ENCODE measurements at regions not wholly inside any gene's neighbourhood (a gene's known extent, or its start where the extent isn't known, plus 50 kb on each side); places are given as distances from the start of the nearest gene placed in this dataset.
"Not testable (repeated sequence)": the region's sequence is repeated elsewhere in the genome, so short reads cannot be mapped to it uniquely, and the experiment has no call there.

GRCh38 chr7:145868935-145869334, 247.7 kb upstream of the CNTNAP2 start:
- H3K27ac ChIP-seq (ENCODE audit: low read depth, low read length) = no peak overlapping the region
- no peak overlapping the region for H3K4me3 ChIP-seq (ENCODE audit: low read depth, low read length)
- no peaks in the 10 kb centered on the region for H3K36me3 ChIP-seq (ENCODE audit: control insufficient read depth, insufficient read depth, low read length)
- no peaks in the 10 kb centered on the region for H3K27me3 ChIP-seq (ENCODE audit: control insufficient read depth, insufficient read depth, low read length)
- H3K9me3 ChIP-seq (ENCODE audit: control insufficient read depth, insufficient read depth, low read depth, low read length) = no peaks in the 10 kb centered on the region
- H3K9ac ChIP-seq (ENCODE audit: low read length) = no peak overlapping the region
- no peaks in the 10 kb centered on the region for H3K4me1 ChIP-seq (ENCODE audit: control insufficient read depth, insufficient read depth, low read length)

GRCh38 chr7:145862212-145862611, 254.4 kb upstream of the CNTNAP2 start:
- no peak overlapping the region for H3K9ac ChIP-seq (ENCODE audit: low read length)
- no peaks in the 10 kb centered on the region for H3K4me1 ChIP-seq (ENCODE audit: control insufficient read depth, insufficient read depth, low read length)
- no peaks in the 10 kb centered on the region for H3K27me3 ChIP-seq (ENCODE audit: control insufficient read depth, insufficient read depth, low read length)
- no peak overlapping the region for H3K4me3 ChIP-seq (ENCODE audit: low read depth, low read length)
- peaks cover 6% of the 10 kb centered on the region; the same call in 1 of the 2 replicates for H3K9me3 ChIP-seq (ENCODE audit: control insufficient read depth, insufficient read depth, low read depth, low read length)
- no peak overlapping the region for H3K27ac ChIP-seq (ENCODE audit: low read depth, low read length)
- no peaks in the 10 kb centered on the region for H3K36me3 ChIP-seq (ENCODE audit: control insufficient read depth, insufficient read depth, low read length)

GRCh38 chr7:145860809-145861208, 255.8 kb upstream of the CNTNAP2 start:
- Histone ChIP-seq H3K9me3 (ENCODE audit: control insufficient read depth, insufficient read depth, low read depth, low read length) (peaks cover 20% of the 10 kb centered on the region; the same call in 1 of the 2 replicates), H3K4me3 (ENCODE audit: low read depth, low read length) (no peak overlapping the region), H3K9ac (ENCODE audit: low read length) (no peak overlapping the region), H3K27ac (ENCODE audit: low read depth, low read length) (no peak overlapping the region), H3K36me3 (ENCODE audit: control insufficient read depth, insufficient read depth, low read length) (no peaks in the 10 kb centered on the region), H3K4me1 (ENCODE audit: control insufficient read depth, insufficient read depth, low read length) (no peaks in the 10 kb centered on the region), H3K27me3 (ENCODE audit: control insufficient read depth, insufficient read depth, low read length) (no peaks in the 10 kb centered on the region)

GRCh38 chr7:145850636-145851035, 266.0 kb upstream of the CNTNAP2 start:
- no peaks in the 10 kb centered on the region for H3K27me3 ChIP-seq (ENCODE audit: control insufficient read depth, insufficient read depth, low read length)
- no peak overlapping the region for H3K4me3 ChIP-seq (ENCODE audit: low read depth, low read length)
- H3K9me3 ChIP-seq (ENCODE audit: control insufficient read depth, insufficient read depth, low read depth, low read length) = peaks cover 12% of the 10 kb centered on the region
- H3K9ac ChIP-seq (ENCODE audit: low read length) = no peak overlapping the region
- H3K36me3 ChIP-seq (ENCODE audit: control insufficient read depth, insufficient read depth, low read length) = no peaks in the 10 kb centered on the region
- H3K4me1 ChIP-seq (ENCODE audit: control insufficient read depth, insufficient read depth, low read length) = 0 out of 2 replicates have a peak, but pooled peaks cover under 1% of the 10 kb centered on the region
- no peak overlapping the region for H3K27ac ChIP-seq (ENCODE audit: low read depth, low read length)

GRCh38 chr7:145848691-145849090, 267.9 kb upstream of the CNTNAP2 start:
- peaks cover 7% of the 10 kb centered on the region; the same call in 1 of the 2 replicates for H3K4me1 ChIP-seq (ENCODE audit: control insufficient read depth, insufficient read depth, low read length)
- no peak overlapping the region for H3K9ac ChIP-seq (ENCODE audit: low read length)
- no peaks in the 10 kb centered on the region for H3K27me3 ChIP-seq (ENCODE audit: control insufficient read depth, insufficient read depth, low read length)
- H3K36me3 ChIP-seq (ENCODE audit: control insufficient read depth, insufficient read depth, low read length) = no peaks in the 10 kb centered on the region
- no peak overlapping the region for H3K4me3 ChIP-seq (ENCODE audit: low read depth, low read length)
- no peak overlapping the region for H3K27ac ChIP-seq (ENCODE audit: low read depth, low read length)
- H3K9me3 ChIP-seq (ENCODE audit: control insufficient read depth, insufficient read depth, low read depth, low read length) = no peaks in the 10 kb centered on the region

GRCh38 chr7:145845345-145845744, 271.3 kb upstream of the CNTNAP2 start:
- Histone ChIP-seq H3K4me3 (ENCODE audit: low read depth, low read length) (no peak overlapping the region), H3K9ac (ENCODE audit: low read length) (no peak overlapping the region), H3K4me1 (ENCODE audit: control insufficient read depth, insufficient read depth, low read length) (peaks cover 7% of the 10 kb centered on the region; the same call in 1 of the 2 replicates), H3K9me3 (ENCODE audit: control insufficient read depth, insufficient read depth, low read depth, low read length) (no peaks in the 10 kb centered on the region), H3K27ac (ENCODE audit: low read depth, low read length) (no peak overlapping the region), H3K27me3 (ENCODE audit: control insufficient read depth, insufficient read depth, low read length) (no peaks in the 10 kb centered on the region), H3K36me3 (ENCODE audit: control insufficient read depth, insufficient read depth, low read length) (no peaks in the 10 kb centered on the region)

- no peaks in the 10 kb centered on the region for H3K4me1 ChIP-seq (ENCODE audit: control insufficient read depth, insufficient read depth, low read length)
- no peaks in the 10 kb centered on the region for H3K36me3 ChIP-seq (ENCODE audit: control insufficient read depth, insufficient read depth, low read length)
- no peak overlapping the region for H3K27ac ChIP-seq (ENCODE audit: low read depth, low read length)
- H3K27me3 ChIP-seq (ENCODE audit: control insufficient read depth, insufficient read depth, low read length) = no peaks in the 10 kb centered on the region
- no peaks in the 10 kb centered on the region for H3K9me3 ChIP-seq (ENCODE audit: control insufficient read depth, insufficient read depth, low read depth, low read length)
- H3K9ac ChIP-seq (ENCODE audit: low read length) = no peak overlapping the region
- no peak overlapping the region for H3K4me3 ChIP-seq (ENCODE audit: low read depth, low read length)
Observed at GRCh38 chr7:145839814-145840213, 276.8 kb upstream of the CNTNAP2 start.

- no peaks in the 10 kb centered on the region for H3K27me3 ChIP-seq (ENCODE audit: control insufficient read depth, insufficient read depth, low read length)
- no peak overlapping the region for H3K4me3 ChIP-seq (ENCODE audit: low read depth, low read length)
- H3K4me1 ChIP-seq (ENCODE audit: control insufficient read depth, insufficient read depth, low read length) = no peaks in the 10 kb centered on the region
- no peaks in the 10 kb centered on the region for H3K9me3 ChIP-seq (ENCODE audit: control insufficient read depth, insufficient read depth, low read depth, low read length)
- no peaks in the 10 kb centered on the region for H3K36me3 ChIP-seq (ENCODE audit: control insufficient read depth, insufficient read depth, low read length)
- H3K27ac ChIP-seq (ENCODE audit: low read depth, low read length) = no peak overlapping the region
- no peak overlapping the region for H3K9ac ChIP-seq (ENCODE audit: low read length)
Observed at GRCh38 chr7:145831616-145832206, 284.9 kb upstream of the CNTNAP2 start.

GRCh38 chr7:145817687-145818086, 298.9 kb upstream of the CNTNAP2 start:
- Histone ChIP-seq H3K9ac (ENCODE audit: low read length) (no peak overlapping the region), H3K27ac (ENCODE audit: low read depth, low read length) (no peak overlapping the region), H3K9me3 (ENCODE audit: control insufficient read depth, insufficient read depth, low read depth, low read length) (no peaks in the 10 kb centered on the region), H3K4me1 (ENCODE audit: control insufficient read depth, insufficient read depth, low read length) (no peaks in the 10 kb centered on the region), H3K4me3 (ENCODE audit: low read depth, low read length) (no peak overlapping the region), H3K27me3 (ENCODE audit: control insufficient read depth, insufficient read depth, low read length) (no peaks in the 10 kb centered on the region), H3K36me3 (ENCODE audit: control insufficient read depth, insufficient read depth, low read length) (no peaks in the 10 kb centered on the region)

- Histone ChIP-seq H3K9me3 (ENCODE audit: control insufficient read depth, insufficient read depth, low read depth, low read length) (no peaks in the 10 kb centered on the region), H3K36me3 (ENCODE audit: control insufficient read depth, insufficient read depth, low read length) (no peaks in the 10 kb centered on the region), H3K4me1 (ENCODE audit: control insufficient read depth, insufficient read depth, low read length) (no peaks in the 10 kb centered on the region), H3K27ac (ENCODE audit: low read depth, low read length) (no peak overlapping the region), H3K9ac (ENCODE audit: low read length) (no peak overlapping the region), H3K27me3 (ENCODE audit: control insufficient read depth, insufficient read depth, low read length) (no peaks in the 10 kb centered on the region), H3K4me3 (ENCODE audit: low read depth, low read length) (no peak overlapping the region)
Observed at GRCh38 chr7:145812218-145812617, 304.4 kb upstream of the CNTNAP2 start.

- H3K4me1 ChIP-seq (ENCODE audit: control insufficient read depth, insufficient read depth, low read length); H3K27ac ChIP-seq (ENCODE audit: low read depth, low read length); H3K36me3 ChIP-seq (ENCODE audit: control insufficient read depth, insufficient read depth, low read length): not testable (repeated sequence)
Observed at GRCh38 chr7:145805496-145805895, 311.1 kb upstream of the CNTNAP2 start.

GRCh38 chr7:145797507-145797906, 319.1 kb upstream of the CNTNAP2 start:
- Histone ChIP-seq H3K27ac (ENCODE audit: low read depth, low read length) (no peak overlapping the region), H3K4me1 (ENCODE audit: control insufficient read depth, insufficient read depth, low read length) (no peaks in the 10 kb centered on the region), H3K4me3 (ENCODE audit: low read depth, low read length) (no peak overlapping the region), H3K27me3 (ENCODE audit: control insufficient read depth, insufficient read depth, low read length) (no peaks in the 10 kb centered on the region), H3K9me3 (ENCODE audit: control insufficient read depth, insufficient read depth, low read depth, low read length) (no peaks in the 10 kb centered on the region), H3K36me3 (ENCODE audit: control insufficient read depth, insufficient read depth, low read length) (no peaks in the 10 kb centered on the region), H3K9ac (ENCODE audit: low read length) (no peak overlapping the region)

More at GRCh38 chr7:145805496-145805895, 311.1 kb upstream of the CNTNAP2 start:
- H3K9me3 ChIP-seq (ENCODE audit: control insufficient read depth, insufficient read depth, low read depth, low read length); H3K4me3 ChIP-seq (ENCODE audit: low read depth, low read length); H3K9ac ChIP-seq (ENCODE audit: low read length); H3K27me3 ChIP-seq (ENCODE audit: control insufficient read depth, insufficient read depth, low read length): not testable (repeated sequence)

Data from HUES6 (cell line).